ENCODE measurements at regions not wholly inside any gene's neighbourhood (a gene's known extent, or its start where the extent isn't known, plus 50 kb on each side); places are given as distances from the start of the nearest gene placed in this dataset.

DNA sequence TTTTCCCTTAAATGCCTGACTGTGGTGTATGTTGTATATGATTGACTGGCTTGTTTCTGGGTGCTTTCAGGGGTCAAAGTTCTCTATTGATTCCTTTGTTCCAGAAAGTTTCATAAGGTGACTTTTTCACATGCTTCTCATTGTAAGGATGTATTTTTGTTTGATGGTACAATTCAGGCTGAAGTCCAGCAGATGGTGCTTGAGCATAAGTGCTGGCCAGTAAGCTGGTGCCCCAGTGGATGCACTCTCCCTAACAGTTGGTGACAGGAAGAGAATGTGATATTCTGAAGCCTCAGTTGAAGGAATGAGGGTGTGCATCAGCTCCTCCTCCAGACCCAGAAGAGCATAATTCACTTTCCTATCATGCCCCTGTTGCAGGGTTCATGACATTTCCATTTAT lies 1941.6 kb upstream of the PRR20A start:
- DNase-seq (ENCODE audit: low read depth) = no peak
- no peak overlapping the region for H3K4me3 ChIP-seq (ENCODE audit: low read depth, low read length)

DNA sequence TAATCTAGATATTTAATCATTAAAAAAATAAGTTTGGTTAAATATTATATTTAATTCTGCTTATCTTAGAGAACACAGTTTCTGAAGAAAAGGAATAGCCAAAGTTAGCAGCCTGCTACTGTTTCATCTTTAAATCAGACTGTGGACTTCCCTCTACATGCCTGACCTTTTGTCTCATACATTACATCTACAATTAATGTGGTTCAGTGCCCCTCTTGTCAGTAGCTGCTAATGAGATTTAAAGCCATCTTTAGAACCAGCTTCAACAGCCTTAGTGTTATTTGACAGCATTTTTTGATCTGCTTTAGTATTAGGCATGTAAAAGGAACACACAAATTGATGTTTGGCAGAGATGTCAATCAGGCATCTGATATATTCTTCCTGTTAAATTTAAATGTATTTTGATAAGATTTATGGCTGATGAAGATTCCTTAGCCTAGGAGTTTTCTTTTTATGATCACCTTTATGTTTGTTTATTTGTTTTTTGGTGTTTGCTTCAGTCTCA lies 1925.8 kb upstream of the PRR20A start:
- no peak overlapping the region for H3K4me3 ChIP-seq (ENCODE audit: low read depth, low read length)
- TF ChIP-seq, protein P1, sequence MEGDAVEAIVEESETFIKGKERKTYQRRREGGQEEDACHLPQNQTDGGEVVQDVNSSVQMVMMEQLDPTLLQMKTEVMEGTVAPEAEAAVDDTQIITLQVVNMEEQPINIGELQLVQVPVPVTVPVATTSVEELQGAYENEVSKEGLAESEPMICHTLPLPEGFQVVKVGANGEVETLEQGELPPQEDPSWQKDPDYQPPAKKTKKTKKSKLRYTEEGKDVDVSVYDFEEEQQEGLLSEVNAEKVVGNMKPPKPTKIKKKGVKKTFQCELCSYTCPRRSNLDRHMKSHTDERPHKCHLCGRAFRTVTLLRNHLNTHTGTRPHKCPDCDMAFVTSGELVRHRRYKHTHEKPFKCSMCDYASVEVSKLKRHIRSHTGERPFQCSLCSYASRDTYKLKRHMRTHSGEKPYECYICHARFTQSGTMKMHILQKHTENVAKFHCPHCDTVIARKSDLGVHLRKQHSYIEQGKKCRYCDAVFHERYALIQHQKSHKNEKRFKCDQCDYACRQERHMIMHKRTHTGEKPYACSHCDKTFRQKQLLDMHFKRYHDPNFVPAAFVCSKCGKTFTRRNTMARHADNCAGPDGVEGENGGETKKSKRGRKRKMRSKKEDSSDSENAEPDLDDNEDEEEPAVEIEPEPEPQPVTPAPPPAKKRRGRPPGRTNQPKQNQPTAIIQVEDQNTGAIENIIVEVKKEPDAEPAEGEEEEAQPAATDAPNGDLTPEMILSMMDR (conservative IDR thresholded peaks at IDR 0.05; ENCODE audit: low read depth, low read length) = no peak
- no peak for DNase-seq (ENCODE audit: low read depth)

More for the DNA sequence above, 1941.6 kb upstream of the PRR20A start:
- TF ChIP-seq, protein P1 (conservative IDR thresholded peaks at IDR 0.05; ENCODE audit: low read depth, low read length) = no peak

DNA sequence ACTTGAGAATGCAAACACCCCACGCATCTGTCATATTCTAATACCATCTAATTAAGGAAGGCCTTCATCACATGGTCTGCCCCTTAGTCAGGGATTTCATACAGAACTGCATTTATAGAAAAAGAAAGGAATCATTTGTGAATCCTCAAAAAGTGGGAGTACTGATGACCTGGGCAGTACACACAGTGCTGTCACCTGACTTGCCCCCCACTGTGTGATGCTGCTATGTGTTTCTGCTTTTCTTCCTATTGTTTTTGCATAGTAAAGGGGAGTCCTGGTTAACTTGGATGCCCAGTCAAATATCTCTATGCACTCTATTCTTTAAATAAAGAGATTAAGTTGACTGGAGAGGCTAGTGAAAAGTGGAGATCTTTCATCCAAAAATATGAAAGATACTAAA lies 1921.2 kb upstream of the PRR20A start:
- no peak for DNase-seq (ENCODE audit: low read depth)
- H3K4me3 ChIP-seq (ENCODE audit: low read depth, low read length) = no peak overlapping the region
- TF ChIP-seq, protein P1 (conservative IDR thresholded peaks at IDR 0.05; ENCODE audit: low read depth, low read length) = no peak

DNA sequence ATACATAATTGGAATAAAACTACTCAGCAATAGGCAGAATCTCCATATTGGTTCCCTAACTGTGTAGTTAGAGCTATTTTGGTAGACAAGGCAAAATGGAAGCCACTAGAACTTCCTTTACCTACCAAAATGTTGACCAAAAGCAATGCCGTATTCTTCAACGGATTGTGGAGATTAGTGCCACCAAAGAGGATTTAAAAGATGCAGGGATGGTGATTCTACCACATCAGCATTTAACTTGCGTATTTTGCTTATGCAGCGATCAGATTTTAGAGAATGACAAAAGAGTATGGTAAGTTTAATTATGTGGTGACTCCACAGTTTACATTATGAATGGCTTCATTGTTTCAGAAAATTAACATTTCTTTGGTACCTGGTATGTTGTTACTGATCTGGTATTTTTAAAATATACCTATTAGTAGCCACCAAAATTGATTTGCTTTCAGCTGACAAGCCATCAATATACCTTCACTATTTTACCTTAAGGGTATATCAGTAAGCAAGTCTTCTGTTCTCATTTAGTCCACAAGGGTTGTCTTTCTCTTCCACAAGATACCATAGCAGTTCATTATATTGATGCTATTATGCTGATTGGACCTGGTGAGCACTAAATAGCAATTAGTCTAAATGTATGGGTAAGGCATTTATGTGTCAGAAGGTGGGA lies 1910.7 kb upstream of the PRR20A start:
- TF ChIP-seq, protein P1 (conservative IDR thresholded peaks at IDR 0.05; ENCODE audit: low read depth, low read length) = no peak
- H3K4me3 ChIP-seq (ENCODE audit: low read depth, low read length) = no peak overlapping the region
- DNase-seq (ENCODE audit: low read depth) = no peak

DNA sequence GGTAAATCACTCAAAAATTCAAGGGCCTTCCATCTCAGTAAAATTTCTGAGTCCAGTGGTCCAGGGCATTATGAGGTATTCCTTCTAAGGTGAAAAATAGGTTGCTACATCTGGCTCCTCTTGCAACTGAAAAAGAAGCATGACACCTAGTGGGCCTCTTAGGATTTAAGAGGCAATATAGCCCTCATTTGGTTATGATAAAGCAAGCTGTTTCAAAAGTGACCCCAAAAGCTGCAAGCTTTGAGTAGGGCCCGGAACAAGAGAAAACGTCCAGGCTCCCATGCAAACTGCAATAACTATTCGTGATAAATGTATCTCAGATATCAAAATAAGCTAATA lies 1910.2 kb upstream of the PRR20A start:
- TF ChIP-seq, protein P1 (conservative IDR thresholded peaks at IDR 0.05; ENCODE audit: low read depth, low read length) = no peak
- DNase-seq (ENCODE audit: low read depth) = no peak

DNA sequence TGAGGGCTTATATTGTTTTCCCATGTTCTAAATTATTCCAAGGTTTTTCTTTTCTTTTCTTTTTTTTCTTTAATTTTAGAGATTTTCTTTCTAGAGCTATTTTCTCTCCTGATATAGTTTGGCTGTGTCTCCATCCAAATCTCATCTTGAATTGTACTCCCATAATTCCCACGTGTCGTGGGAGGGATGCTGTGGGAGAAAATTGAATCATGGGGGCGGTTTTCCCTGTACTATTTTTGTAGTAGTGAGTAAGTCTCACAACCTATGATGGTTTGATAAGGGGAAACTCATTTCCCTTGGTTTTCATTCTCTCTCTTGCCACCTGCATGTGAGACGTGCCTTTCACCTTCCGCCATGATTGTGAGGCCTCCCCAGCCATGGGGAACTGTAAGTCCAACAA lies 1906.4 kb upstream of the PRR20A start:
- TF ChIP-seq, protein P1 (conservative IDR thresholded peaks at IDR 0.05; ENCODE audit: low read depth, low read length) = no peak
- no peak for DNase-seq (ENCODE audit: low read depth)
- H3K4me3 ChIP-seq (ENCODE audit: low read depth, low read length) = no peak overlapping the region

More for the DNA sequence above, 1910.2 kb upstream of the PRR20A start:
- H3K4me3 ChIP-seq (ENCODE audit: low read depth, low read length) = no peak overlapping the region

DNA sequence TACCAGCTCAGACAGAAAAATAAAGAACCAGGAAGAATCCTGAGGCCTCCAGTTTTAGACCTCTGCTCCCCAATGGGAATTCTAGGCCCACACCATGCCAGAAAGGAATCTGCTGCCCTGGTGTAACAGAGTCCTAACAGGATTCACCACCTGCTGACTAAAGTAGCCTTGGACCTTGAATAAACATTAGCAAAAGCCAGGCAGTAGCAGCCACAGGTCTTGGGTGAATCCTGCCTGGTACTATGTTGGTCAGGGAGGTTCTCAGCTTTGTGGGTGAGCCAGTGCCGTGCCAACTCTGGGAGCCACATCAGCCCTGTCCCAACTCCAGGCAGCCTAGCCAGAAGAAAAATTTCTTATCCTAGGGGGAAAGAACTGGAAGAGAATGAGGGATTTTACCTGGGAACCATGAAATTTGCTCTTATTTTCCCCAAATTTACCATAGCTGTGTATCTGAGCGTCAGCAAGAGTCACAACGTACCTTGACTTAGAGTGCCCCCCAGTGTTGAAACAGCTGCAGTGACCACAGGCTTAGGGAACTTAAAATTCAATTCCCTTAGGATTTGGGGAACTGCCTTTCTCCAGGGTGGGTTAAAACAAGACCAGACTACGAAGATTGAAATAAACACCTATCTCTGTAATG lies 1895.6 kb upstream of the PRR20A start:
- TF ChIP-seq, protein P1 (conservative IDR thresholded peaks at IDR 0.05; ENCODE audit: low read depth, low read length) = no peak
- no peak overlapping the region for H3K4me3 ChIP-seq (ENCODE audit: low read depth, low read length)
- no peak for DNase-seq (ENCODE audit: low read depth)
